ENCODE measurements at regions not wholly inside any gene's neighbourhood (a gene's known extent, or its start where the extent isn't known, plus 50 kb on each side); places are given as distances from the start of the nearest gene placed in this dataset.

GRCh38 chr18:73959352-73959751, 188.3 kb downstream of the FBXO15 start:
- H3K36me3 Mint-ChIP-seq (ENCODE audit: low read depth), result peaks cover 7% of the 10 kb centered on the region; the same call in 1 of the 3 replicates
- Histone ChIP-seq H3K4me2 (no peak overlapping the region), H2AFZ (no peak overlapping the region), H3K4me1 (ENCODE audit: insufficient read depth) (peaks cover 11% of the 10 kb centered on the region; the same call in 1 of the 2 replicates), H3K4me3 (no peak overlapping the region), H3K27ac (ENCODE audit: low read depth) (no peak overlapping the region), H4K20me1 (replicated peaks; ENCODE audit: insufficient read depth) (no peaks in the 10 kb centered on the region), H3K9me2 (ENCODE audit: insufficient read depth) (0 out of 2 replicates have a peak, but pooled peaks cover 4% of the 10 kb centered on the region), H3K36me3 (ENCODE audit: insufficient read depth) (no peaks in the 10 kb centered on the region), H3K79me2 (replicated peaks; ENCODE audit: insufficient read depth) (no peaks in the 10 kb centered on the region), H3K27me3 (ENCODE audit: insufficient read depth) (no peaks in the 10 kb centered on the region), H3F3A (replicated peaks; ENCODE audit: low read depth) (no peaks in the 10 kb centered on the region)
- H3K27ac Mint-ChIP-seq, result no peak overlapping the region
- ATAC-seq (no peak), DNase-seq (ENCODE audit: low spot score) (no peak)
- TF ChIP-seq REST (IDR thresholded peaks at IDR 0.05; ENCODE audit: unreplicated experiment) (no peak), JUNB (IDR thresholded peaks at IDR 0.05; ENCODE audit: unreplicated experiment) (no peak), EZH2 (IDR thresholded peaks at IDR 0.05; ENCODE audit: low read depth, unreplicated experiment) (no peak), POLR2AphosphoS5 (IDR thresholded peaks at IDR 0.05; ENCODE audit: low read depth) (no peak), ZNF114 (CRISPR knock-in tag; IDR thresholded peaks at IDR 0.05) (no peak), STAT1 (IDR thresholded peaks at IDR 0.05; ENCODE audit: unreplicated experiment) (no peak)
- peaks cover 17% of the 10 kb centered on the region for H3K4me1 Mint-ChIP-seq
- no peak overlapping the region for H3K4me3 Mint-ChIP-seq
- peaks cover 8% of the 10 kb centered on the region; the same call in 2 of the 3 replicates for H3K9me3 Mint-ChIP-seq
- no peaks in the 10 kb centered on the region for H3K27me3 Mint-ChIP-seq (ENCODE audit: insufficient read depth, low read depth, poor library complexity)

- H3K4me2 ChIP-seq, result no peak overlapping the region
- no peak overlapping the region for H2AFZ ChIP-seq
- Mint-ChIP-seq H3K27me3 (ENCODE audit: insufficient read depth, low read depth, poor library complexity) (no peaks in the 10 kb centered on the region), H3K9me3 (peaks cover 7% of the 10 kb centered on the region; the same call in 1 of the 3 replicates), H3K4me1 (peaks cover 17% of the 10 kb centered on the region), H3K36me3 (ENCODE audit: low read depth) (no peaks in the 10 kb centered on the region; the same call in 1 of the 3 replicates), H3K27ac (no peak overlapping the region), H3K4me3 (no peak overlapping the region)
- no peak overlapping the region for H3K27ac ChIP-seq (ENCODE audit: low read depth)
- H3K9me2 ChIP-seq (ENCODE audit: insufficient read depth), result 0 out of 2 replicates have a peak, but pooled peaks cover 4% of the 10 kb centered on the region
- H3K4me3 ChIP-seq, result no peak overlapping the region
- no peaks in the 10 kb centered on the region for H4K20me1 ChIP-seq (replicated peaks; ENCODE audit: insufficient read depth)
- H3K36me3 ChIP-seq (ENCODE audit: insufficient read depth), result no peaks in the 10 kb centered on the region
- peaks cover 11% of the 10 kb centered on the region; the same call in 1 of the 2 replicates for H3K4me1 ChIP-seq (ENCODE audit: insufficient read depth)
- ATAC-seq (no peak), DNase-seq (ENCODE audit: low spot score) (no peak)
- no peaks in the 10 kb centered on the region for H3F3A ChIP-seq (replicated peaks; ENCODE audit: low read depth)
- H3K79me2 ChIP-seq (replicated peaks; ENCODE audit: insufficient read depth), result no peaks in the 10 kb centered on the region
- H3K27me3 ChIP-seq (ENCODE audit: insufficient read depth), result no peaks in the 10 kb centered on the region
- TF ChIP-seq ZNF331 (CRISPR knock-in tag; IDR thresholded peaks at IDR 0.05; ENCODE audit: low read depth) (no peak), STAT1 (IDR thresholded peaks at IDR 0.05; ENCODE audit: unreplicated experiment) (no peak), EZH2phosphoT487 (IDR thresholded peaks at IDR 0.05; ENCODE audit: unreplicated experiment) (no peak), ETS1 (IDR thresholded peaks at IDR 0.05) (no peak), CTCF (conservative IDR thresholded peaks at IDR 0.05; ENCODE audit: low read depth in 2 of 2) (no peak), CREB1 (CRISPR knock-in tag; IDR thresholded peaks at IDR 0.05; ENCODE audit: low read depth) (no peak), POLR2AphosphoS5 (IDR thresholded peaks at IDR 0.05; ENCODE audit: low read depth) (no peak), ZNF114 (CRISPR knock-in tag; IDR thresholded peaks at IDR 0.05) (no peak)
Measured at GRCh38 chr18:73954268-73954667, 193.4 kb downstream of the FBXO15 start.

All from GM23338 (cell line).